ENCODE measurements at regions not wholly inside any gene's neighbourhood (a gene's known extent, or its start where the extent isn't known, plus 50 kb on each side); places are given as distances from the start of the nearest gene placed in this dataset.

DNA sequence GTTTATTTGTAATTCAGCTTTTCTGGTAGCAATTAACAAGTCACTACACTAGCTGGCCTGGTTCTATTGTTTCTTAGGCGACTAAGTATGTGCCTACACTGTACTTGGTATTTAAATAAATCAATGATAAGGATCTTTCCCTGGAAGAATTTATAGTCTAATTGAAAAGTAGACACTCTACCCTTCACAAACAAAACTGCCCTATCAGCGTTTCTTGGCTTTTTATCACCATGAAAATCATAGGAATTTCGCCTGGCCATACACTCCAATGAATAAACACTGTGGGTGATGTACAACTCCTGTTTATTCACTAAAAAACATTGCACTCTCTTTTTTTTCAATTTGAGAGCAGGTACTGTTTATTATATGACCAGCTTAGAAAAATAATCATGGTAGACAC, 702.9 kb upstream of the ADGRL2 start:
- DNase-seq (ENCODE audit: low spot score), result no peak

DNA sequence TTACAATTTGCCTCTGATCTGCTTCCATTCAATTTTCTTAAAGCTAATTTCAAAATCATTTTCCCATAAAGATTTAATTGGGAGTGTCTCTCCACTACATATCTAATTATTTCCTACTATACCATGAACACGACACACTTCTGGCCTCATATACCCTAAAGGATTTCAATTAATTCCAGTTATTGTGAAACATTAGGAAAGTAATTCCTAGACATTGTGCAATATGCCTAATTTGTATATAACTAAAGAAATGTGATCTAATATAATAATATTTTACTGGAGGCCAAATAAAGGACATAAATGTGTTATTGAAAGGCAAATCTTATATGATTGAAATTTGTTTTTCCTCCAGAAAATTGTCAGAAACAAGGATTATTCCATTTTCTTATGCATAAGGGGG, 727.2 kb upstream of the ADGRL2 start:
- DNase-seq (ENCODE audit: low spot score), result no peak

DNA sequence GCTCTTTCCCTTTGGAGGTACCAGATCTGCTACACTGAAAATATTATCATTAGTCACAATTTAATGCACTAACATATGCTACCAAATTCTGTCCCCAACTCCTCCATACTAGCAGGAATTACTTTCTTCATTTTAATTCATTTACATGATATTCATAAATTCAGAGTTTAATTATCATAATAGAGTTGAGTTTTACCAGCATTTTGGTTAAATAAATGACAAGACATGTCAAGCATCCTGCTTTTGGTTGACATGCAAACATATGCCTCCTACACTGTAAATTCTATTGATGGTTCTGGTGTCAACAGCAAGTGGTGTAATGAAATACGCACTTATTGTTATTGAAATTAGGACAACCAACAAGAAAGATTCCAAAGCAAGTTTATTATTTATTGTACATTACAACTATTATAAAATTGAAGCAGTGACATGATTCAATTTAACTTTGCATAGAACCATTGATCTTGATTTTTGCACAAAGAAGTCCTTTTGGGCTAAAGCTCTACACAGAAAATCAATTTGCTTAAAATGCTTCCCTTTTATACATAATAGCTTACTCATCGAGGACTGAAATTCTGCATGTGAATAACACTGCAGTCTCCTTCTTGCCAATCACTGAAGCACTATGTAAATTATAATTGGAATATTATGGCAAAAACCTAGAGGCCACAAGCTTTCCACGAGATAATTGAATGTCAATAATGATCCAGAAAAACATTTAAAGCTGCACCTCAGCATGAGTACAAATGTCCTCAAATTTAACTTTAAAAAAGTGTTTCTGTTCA, 728.6 kb upstream of the ADGRL2 start:
- no peak for DNase-seq (ENCODE audit: low spot score)

DNA sequence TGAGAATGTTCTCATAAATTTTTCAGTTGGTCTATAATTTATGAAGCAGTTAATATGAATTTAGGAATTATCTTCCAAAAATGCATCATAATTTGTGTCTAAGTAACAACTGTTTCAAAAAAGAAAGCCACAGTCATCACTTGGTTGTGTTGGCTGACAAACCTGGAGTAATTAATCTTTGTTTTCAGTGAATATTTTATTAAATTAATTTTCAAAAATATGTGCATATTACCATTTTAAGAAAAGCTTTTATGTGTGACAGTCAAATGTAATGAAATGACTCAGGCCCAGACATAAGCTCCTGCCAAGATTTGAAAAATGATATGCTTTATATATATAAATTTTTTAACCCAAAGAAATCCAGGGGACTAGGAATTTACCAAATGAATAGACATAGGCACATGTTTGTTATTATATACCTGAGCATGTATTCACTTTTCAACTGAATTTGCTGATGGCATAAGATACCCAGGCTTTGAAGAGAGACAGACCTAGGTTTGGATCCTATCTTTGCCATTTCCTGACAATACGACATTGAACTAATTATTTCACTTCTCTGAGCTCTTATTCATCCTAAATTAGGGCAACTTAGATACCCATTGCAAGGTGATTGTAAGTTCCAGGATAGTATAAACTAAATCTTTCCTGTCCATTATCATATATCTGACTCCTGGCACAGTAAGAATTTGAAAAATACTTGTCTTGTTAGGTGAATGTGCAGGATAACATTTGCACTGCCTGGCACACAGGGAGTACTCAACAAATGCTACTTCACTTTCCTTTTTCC, 729.5 kb upstream of the ADGRL2 start:
- DNase-seq (ENCODE audit: low spot score), result no peak

DNA sequence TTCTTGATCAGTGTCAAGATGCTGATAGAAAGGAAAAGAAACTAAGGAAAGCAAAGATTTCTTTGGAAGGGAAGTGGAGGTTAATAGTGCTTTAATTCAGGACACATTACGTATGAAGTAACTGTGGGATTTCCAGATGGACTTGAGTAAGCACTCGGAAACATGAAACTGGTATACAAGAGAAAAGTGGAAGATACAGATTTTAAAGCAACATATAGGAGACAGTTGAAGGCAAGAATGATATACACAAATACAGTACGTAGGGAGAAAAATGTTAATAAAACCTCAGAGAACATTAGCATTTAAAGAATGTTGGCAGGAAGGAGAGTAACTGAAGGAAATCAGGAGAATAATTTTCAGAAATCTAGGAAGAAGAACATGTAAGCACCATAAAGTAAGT, 730.9 kb upstream of the ADGRL2 start:
- no peak for DNase-seq (ENCODE audit: low spot score)

GRCh38 chr1:81068726-81069125, 732.0 kb upstream of the ADGRL2 start:
- DNase-seq (ENCODE audit: low spot score), result no peak

GRCh38 chr1:81053826-81054225, 746.9 kb upstream of the ADGRL2 start:
- DNase-seq (ENCODE audit: low spot score), result no peak

GRCh38 chr1:81052162-81052561, 748.6 kb upstream of the ADGRL2 start:
- DNase-seq (ENCODE audit: low spot score), result no peak

DNA sequence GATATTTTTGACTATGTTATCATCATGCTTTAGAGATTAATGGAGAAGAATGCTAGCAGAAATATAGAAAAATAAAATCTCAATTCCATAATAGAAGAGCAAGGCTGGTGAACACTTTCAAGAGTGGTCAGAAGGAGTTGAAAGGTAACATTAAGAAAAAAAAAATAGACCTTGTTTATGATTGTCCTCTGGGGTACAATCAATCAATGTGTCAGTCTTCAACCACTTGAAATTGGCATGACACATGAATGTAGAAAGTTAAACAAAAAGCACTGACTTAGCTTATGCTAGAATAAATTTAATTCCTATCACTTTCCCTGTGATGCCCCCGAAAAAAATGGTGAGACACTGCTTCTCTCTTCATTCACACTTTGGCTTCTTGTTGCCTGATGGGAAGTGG, 750.3 kb upstream of the ADGRL2 start:
- no peak for DNase-seq (ENCODE audit: low spot score)

- DNase-seq (ENCODE audit: low spot score), result no peak
Observed at GRCh38 chr1:81044708-81045107, 756.0 kb upstream of the ADGRL2 start.

GRCh38 chr1:81042225-81042624, 758.5 kb upstream of the ADGRL2 start:
- no peak for DNase-seq (ENCODE audit: low spot score)

- no peak for DNase-seq (ENCODE audit: low spot score)
Observed at GRCh38 chr1:81034291-81034690, 766.4 kb upstream of the ADGRL2 start.

DNA sequence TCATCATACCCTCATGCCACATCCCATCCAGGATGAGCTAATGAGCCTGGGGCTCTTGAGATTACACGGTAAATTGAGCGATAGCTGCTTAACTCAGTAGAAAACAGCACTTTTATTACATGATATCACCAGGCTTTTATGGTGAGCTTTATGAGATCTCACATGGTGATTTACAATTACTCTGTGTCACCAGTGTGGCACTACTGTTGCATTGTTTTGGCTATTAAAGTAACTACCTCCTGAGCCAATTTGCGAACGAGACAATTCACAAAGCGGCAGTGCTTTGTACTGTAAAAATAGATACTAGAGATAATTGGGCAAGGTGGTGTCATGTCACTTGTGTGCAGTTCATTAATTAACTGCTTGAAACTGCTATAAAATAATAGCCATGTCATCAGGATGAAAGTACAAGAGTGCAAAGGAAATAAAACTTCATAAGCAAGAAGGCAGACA, 767.7 kb upstream of the ADGRL2 start:
- no peak for DNase-seq (ENCODE audit: low spot score)

DNA sequence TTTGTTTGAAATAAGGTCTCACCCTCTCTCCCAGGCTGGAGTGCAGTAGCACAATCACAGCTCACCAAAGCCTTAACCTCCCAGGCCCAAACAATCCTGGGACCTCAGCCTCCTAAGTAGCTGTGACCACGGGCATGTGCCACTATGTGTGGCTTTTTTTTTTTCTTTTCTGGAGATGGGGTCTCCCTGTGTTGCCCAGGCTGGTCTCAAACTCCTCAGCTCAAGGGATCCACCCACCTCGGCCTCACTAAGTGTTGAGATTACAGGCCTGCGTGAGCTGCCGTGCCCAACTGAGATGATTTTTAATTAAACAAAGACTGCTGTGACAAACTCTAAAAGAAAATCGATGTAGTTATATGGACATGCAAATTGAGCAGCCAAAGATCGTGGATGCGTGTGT, 768.4 kb upstream of the ADGRL2 start:
- no peak for DNase-seq (ENCODE audit: low spot score)

DNA sequence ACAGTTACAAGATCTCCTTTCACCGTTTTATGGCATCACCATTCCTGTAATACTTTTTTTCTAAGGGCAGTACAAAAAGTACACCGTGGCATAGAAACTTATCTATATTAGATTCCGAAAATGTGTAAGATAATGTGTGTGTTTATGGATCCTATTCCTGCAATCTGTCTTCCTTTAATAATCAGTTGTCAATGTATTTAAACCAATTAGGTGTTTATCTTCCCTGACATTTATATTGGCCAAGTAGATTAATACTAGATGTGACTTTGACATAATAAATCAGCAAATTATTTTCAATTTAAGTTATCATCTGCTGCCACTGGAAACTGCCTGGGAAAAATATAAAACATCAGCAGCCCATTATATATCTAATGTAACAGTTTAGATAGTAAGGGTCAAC, 770.3 kb upstream of the ADGRL2 start:
- no peak for DNase-seq (ENCODE audit: low spot score)

GRCh38 chr1:81029266-81029665, 771.5 kb upstream of the ADGRL2 start:
- no peak for DNase-seq (ENCODE audit: low spot score)

DNA sequence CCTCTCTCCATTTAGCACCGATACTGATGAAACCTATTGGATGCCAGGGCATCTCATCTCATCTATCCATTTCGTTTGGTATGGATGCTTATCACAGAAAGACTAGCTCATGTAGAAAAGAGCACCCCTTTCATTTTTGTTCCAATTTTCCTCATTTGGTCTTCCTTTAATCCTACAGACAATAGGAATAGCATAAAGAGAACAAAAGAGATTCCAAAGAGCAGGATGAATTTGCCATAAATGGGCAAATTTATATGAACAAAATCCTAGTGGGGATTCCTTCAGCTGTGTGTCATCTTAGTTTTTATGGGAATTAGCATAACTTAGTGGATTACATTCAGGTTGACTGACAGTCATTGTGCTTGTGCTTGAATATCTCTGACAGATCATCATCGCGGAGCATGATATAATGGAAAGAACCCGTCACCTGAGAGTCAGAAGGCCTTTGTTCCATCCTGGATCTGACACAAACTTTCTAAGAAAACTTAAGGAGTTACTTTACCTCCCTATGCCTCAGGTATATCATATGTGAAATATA, 777.5 kb upstream of the ADGRL2 start:
- DNase-seq (ENCODE audit: low spot score), result no peak

- DNase-seq (ENCODE audit: low spot score), result no peak
Observed at GRCh38 chr1:81021134-81021533, 779.6 kb upstream of the ADGRL2 start.

DNA sequence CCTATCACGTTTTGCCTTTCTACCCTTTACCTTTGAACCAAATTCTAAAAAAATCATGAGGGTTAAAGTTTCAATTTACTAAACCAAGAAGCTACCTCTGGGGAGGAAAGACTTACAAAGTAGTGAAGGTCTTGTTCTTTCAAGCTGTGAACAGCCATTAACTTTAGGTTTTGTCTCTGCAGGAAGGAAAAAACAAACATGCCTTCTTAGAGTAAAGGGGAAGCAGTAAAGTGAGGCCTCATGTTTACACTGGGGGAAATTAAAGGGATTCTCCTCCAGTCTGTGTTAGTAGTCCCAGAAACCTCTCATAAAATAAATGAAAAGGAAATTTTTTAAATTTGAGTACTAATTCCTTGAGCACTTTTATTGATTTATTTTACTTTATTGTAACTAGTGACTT, 780.2 kb upstream of the ADGRL2 start:
- no peak for DNase-seq (ENCODE audit: low spot score)

DNA sequence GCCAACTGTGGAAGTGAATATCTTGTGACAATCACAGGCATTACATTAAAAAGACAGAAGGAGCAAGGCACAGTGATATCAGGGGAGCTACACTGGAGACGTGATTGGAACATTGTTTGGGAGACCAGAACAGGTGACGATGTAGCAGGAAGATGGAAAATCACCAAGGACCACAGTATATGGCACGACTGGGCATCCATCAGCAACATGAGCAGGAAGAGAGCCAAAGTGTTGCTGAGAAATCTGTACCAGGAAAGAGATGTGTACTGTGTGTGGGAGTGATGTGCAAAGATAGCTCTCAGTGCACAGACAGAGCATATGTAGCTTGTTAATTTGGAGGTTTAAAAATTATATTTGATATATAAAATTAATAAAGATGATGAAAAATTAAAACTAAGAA, 790.6 kb upstream of the ADGRL2 start:
- DNase-seq (ENCODE audit: low spot score), result no peak

DNA sequence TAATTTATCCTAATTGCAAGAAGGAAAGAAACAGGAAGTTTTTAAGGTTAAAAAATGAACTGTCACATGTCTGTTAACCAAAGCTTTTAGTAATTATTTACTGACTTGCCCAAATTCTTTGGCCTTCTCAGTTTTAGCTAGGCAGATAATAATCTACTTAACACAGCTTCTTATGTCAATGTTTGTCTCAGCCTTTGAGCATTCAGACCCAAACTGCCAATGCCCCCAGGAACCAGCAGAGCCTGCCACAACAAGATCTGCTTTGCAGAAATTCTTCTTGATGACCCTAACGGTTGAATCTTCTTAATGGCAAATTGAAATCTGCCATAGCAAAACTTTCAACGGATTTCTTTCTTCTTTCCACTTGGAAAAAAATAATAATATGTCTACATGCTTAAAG, 792.4 kb upstream of the ADGRL2 start:
- DNase-seq (ENCODE audit: low spot score), result peak; percentile 7

DNA sequence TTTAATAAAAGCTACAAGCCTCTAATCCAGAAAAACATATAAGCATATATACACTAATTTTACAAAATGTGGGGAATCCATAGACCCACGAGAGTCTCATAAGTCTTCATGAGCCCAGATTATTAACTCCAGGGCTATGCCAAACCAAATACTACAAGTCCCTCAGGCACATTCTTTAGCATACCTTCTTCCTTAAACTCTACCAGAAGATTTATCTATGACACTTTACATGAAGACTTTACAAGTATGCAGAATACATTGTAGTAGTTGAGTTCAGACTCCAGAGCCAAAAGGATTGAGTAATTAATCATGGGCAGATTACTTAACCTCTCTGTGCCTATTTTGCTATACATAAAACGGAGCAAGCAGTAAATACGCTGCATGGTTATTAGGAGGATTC, 793.7 kb upstream of the ADGRL2 start:
- DNase-seq (ENCODE audit: low spot score), result peak; percentile 4

DNA sequence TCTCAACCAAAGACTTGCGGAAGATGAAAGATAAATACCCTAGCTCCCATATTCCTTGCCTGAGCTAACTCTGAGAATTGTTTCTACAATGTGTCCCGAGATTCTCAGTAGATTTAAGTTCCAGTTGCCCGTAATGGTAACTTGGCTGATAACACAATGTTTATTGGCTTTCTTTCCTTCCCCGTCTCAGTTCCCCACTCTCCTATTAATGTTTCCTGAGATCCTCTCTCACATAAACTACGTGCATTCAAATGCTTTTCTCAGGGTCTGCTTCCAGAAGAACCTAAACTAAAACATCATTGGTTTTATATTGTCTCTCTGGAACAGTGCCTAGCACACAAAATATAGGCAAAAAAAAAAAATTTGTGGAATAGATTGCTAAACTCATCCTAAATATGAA, 794.2 kb upstream of the ADGRL2 start:
- DNase-seq (ENCODE audit: low spot score), result no peak
